ENCODE measurements at regions not wholly inside any gene's neighbourhood (a gene's known extent, or its start where the extent isn't known, plus 50 kb on each side); places are given as distances from the start of the nearest gene placed in this dataset.

- peaks cover 43% of the 10 kb centered on the region for H3K9me3 Mint-ChIP-seq
- no peaks in the 10 kb centered on the region for H3K36me3 Mint-ChIP-seq (ENCODE audit: low read depth)
- TF ChIP-seq CTCF (IDR thresholded peaks at IDR 0.05; ENCODE audit: unreplicated experiment in 3 of 3) = no peak
- H3K27me3 Mint-ChIP-seq (ENCODE audit: low read depth) = no peaks in the 10 kb centered on the region
- no peak overlapping the region for H3K4me3 Mint-ChIP-seq
- H3K4me1 Mint-ChIP-seq = no peaks in the 10 kb centered on the region
- no peak overlapping the region for H3K27ac Mint-ChIP-seq
These were observed 126.8 kb upstream of the SUCLG2 start for GRCh38 chr3:67781218-67781617.

GRCh38 chr3:67774676-67775075 is 120.3 kb upstream of the SUCLG2 start:
- H3K27ac Mint-ChIP-seq = no peak overlapping the region
- no peaks in the 10 kb centered on the region for H3K4me1 Mint-ChIP-seq
- H3K27me3 Mint-ChIP-seq (ENCODE audit: low read depth) = no peaks in the 10 kb centered on the region
- peaks cover 27% of the 10 kb centered on the region for H3K9me3 Mint-ChIP-seq
- H3K36me3 Mint-ChIP-seq (ENCODE audit: low read depth) = no peaks in the 10 kb centered on the region
- no peak for TF ChIP-seq CTCF (IDR thresholded peaks at IDR 0.05; ENCODE audit: unreplicated experiment in 3 of 3)
- H3K4me3 Mint-ChIP-seq = no peak overlapping the region

GRCh38 chr3:67765575-67765974 is 111.2 kb upstream of the SUCLG2 start:
- H3K4me3 Mint-ChIP-seq = no peak overlapping the region
- H3K36me3 Mint-ChIP-seq (ENCODE audit: low read depth) = peaks cover 3% of the 10 kb centered on the region
- no peaks in the 10 kb centered on the region for H3K4me1 Mint-ChIP-seq
- no peaks in the 10 kb centered on the region for H3K27me3 Mint-ChIP-seq (ENCODE audit: low read depth)
- peaks cover 33% of the 10 kb centered on the region for H3K9me3 Mint-ChIP-seq
- TF ChIP-seq CTCF (IDR thresholded peaks at IDR 0.05; ENCODE audit: unreplicated experiment in 3 of 3) = no peak
- no peak overlapping the region for H3K27ac Mint-ChIP-seq

- no peaks in the 10 kb centered on the region for H3K27me3 Mint-ChIP-seq (ENCODE audit: low read depth)
- H3K9me3 Mint-ChIP-seq = peaks cover 6% of the 10 kb centered on the region
- TF ChIP-seq CTCF (IDR thresholded peaks at IDR 0.05; ENCODE audit: unreplicated experiment in 3 of 3) = no peak
- no peak overlapping the region for H3K4me3 Mint-ChIP-seq
- H3K36me3 Mint-ChIP-seq (ENCODE audit: low read depth) = no peaks in the 10 kb centered on the region
- H3K27ac Mint-ChIP-seq = no peak overlapping the region
- H3K4me1 Mint-ChIP-seq = no peaks in the 10 kb centered on the region
These were observed 90.9 kb upstream of the SUCLG2 start for GRCh38 chr3:67745296-67745695.

DNA sequence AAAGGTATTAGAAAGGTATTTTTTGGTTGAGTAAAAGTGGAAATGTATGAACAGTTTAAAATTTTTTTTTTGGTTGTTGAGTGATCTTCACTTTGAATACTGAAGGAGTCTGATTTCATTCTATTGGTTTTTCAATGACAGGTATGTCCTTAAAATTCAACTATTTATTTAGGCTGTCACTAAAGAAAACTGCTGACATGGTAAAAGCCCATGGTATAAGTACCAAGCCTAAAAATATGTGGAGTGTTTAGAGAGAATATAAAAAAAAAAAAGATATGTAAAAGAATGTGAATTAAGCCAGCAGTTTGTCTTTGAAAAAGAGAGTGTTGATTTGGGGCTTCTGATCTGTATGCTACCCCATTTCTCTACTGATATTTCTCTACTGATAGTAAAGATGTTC is 90.3 kb upstream of the SUCLG2 start:
- H3K4me3 Mint-ChIP-seq = no peak overlapping the region
- H3K36me3 Mint-ChIP-seq (ENCODE audit: low read depth) = no peaks in the 10 kb centered on the region
- no peaks in the 10 kb centered on the region for H3K4me1 Mint-ChIP-seq
- H3K27ac Mint-ChIP-seq = no peak overlapping the region
- no peak for TF ChIP-seq CTCF (IDR thresholded peaks at IDR 0.05; ENCODE audit: unreplicated experiment in 3 of 3)
- peaks cover 3% of the 10 kb centered on the region for H3K9me3 Mint-ChIP-seq
- no peaks in the 10 kb centered on the region for H3K27me3 Mint-ChIP-seq (ENCODE audit: low read depth)

- no peak for TF ChIP-seq CTCF (IDR thresholded peaks at IDR 0.05; ENCODE audit: unreplicated experiment in 3 of 3)
- H3K4me1 Mint-ChIP-seq = no peaks in the 10 kb centered on the region
These were observed 85.4 kb upstream of the SUCLG2 start for GRCh38 chr3:67739851-67740250.

More at GRCh38 chr3:67739851-67740250, 85.4 kb upstream of the SUCLG2 start:
- no peaks in the 10 kb centered on the region for H3K27me3 Mint-ChIP-seq (ENCODE audit: low read depth)
- H3K4me3 Mint-ChIP-seq = no peak overlapping the region
- H3K36me3 Mint-ChIP-seq (ENCODE audit: low read depth) = no peaks in the 10 kb centered on the region
- peaks cover 3% of the 10 kb centered on the region for H3K9me3 Mint-ChIP-seq
- H3K27ac Mint-ChIP-seq = no peak overlapping the region
